ENCODE measurements at regions not wholly inside any gene's neighbourhood (a gene's known extent, or its start where the extent isn't known, plus 50 kb on each side); places are given as distances from the start of the nearest gene placed in this dataset.

GRCh38 chr3:178097576-178097975 is 438.7 kb upstream of the KCNMB2 start:
- TF ChIP-seq CTCF (IDR thresholded peaks at IDR 0.05): no peak
- TF ChIP-seq EZH2 (IDR thresholded peaks at IDR 0.05; ENCODE audit: borderline replicate concordance, insufficient read depth, low read depth, low read length, poor library complexity, severe bottlenecking): no peak
